ENCODE measurements at regions not wholly inside any gene's neighbourhood (a gene's known extent, or its start where the extent isn't known, plus 50 kb on each side); places are given as distances from the start of the nearest gene placed in this dataset.
"Not testable (repeated sequence)": the region's sequence is repeated elsewhere in the genome, so short reads cannot be mapped to it uniquely, and the experiment has no call there.

DNA sequence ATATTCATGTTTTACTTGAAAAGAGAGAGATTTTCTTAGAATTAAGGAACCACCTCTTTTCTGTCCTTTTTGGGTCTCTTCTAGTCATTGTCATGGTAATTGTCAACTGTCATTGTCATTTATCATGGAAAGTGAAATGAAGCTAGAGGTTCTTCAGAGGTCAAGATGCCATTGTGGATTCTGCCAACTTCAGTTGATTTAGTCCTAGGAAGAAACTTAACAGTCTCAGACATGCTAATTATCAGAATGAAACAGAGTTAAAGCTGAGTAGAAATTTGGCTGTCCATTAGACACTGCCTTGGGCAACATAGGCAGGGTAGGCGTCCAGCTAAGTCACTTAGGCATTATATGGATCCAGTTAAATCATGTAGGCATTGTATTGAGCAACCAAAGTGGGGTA lies 796.1 kb upstream of the ADGRL3 start:
- H3K4me3 ChIP-seq: no peak overlapping the region
- H3K9me3 ChIP-seq: no peaks in the 10 kb centered on the region
- no peaks in the 10 kb centered on the region for H3K36me3 ChIP-seq
- H3K27ac ChIP-seq: no peak overlapping the region
- no peaks in the 10 kb centered on the region for H3K27me3 ChIP-seq
- TF ChIP-seq POLR2A (IDR thresholded peaks at IDR 0.05): no peak
- TF ChIP-seq, protein P1, sequence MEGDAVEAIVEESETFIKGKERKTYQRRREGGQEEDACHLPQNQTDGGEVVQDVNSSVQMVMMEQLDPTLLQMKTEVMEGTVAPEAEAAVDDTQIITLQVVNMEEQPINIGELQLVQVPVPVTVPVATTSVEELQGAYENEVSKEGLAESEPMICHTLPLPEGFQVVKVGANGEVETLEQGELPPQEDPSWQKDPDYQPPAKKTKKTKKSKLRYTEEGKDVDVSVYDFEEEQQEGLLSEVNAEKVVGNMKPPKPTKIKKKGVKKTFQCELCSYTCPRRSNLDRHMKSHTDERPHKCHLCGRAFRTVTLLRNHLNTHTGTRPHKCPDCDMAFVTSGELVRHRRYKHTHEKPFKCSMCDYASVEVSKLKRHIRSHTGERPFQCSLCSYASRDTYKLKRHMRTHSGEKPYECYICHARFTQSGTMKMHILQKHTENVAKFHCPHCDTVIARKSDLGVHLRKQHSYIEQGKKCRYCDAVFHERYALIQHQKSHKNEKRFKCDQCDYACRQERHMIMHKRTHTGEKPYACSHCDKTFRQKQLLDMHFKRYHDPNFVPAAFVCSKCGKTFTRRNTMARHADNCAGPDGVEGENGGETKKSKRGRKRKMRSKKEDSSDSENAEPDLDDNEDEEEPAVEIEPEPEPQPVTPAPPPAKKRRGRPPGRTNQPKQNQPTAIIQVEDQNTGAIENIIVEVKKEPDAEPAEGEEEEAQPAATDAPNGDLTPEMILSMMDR (IDR thresholded peaks at IDR 0.05): no peak
- no peak for TF ChIP-seq POLR2AphosphoS5 (IDR thresholded peaks at IDR 0.05)
- TF ChIP-seq EP300 (IDR thresholded peaks at IDR 0.05): no peak
- no peaks in the 10 kb centered on the region for H3K4me1 ChIP-seq
- no peak for DNase-seq (ENCODE audit: low spot score in 2 of 2)
- WGBS: 45% methylated on average over 1 of the region's 1 CpG

DNA sequence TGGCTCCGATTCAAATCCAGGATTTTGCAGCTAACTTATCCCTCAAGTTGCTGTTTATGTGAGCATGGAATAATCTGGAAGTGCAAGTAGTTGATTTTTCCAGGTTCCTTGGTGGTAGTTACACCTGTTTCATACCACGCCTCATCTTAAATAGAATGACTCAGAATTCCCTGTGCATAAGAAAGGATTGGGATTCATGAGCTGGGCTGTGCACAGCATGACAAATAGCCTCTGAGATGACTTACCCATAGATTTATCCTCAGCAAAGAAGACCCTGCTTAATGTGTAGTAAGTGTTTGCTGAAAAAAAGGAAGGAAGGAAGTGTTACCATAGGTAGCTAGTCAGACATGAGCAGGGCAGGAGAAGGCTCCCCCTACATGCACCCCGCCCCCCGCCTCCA lies 777.7 kb upstream of the ADGRL3 start:
- no peak for DNase-seq (ENCODE audit: low spot score in 2 of 2)
- no peak for TF ChIP-seq EP300 (IDR thresholded peaks at IDR 0.05)
- no peak for TF ChIP-seq POLR2A (IDR thresholded peaks at IDR 0.05)
- no peak for TF ChIP-seq POLR2AphosphoS5 (IDR thresholded peaks at IDR 0.05)
- TF ChIP-seq, protein P1 (IDR thresholded peaks at IDR 0.05): no peak
- H3K27me3 ChIP-seq: no peaks in the 10 kb centered on the region
- H3K36me3 ChIP-seq: no peaks in the 10 kb centered on the region
- H3K27ac ChIP-seq: no peak overlapping the region
- H3K4me3 ChIP-seq: no peak overlapping the region
- no peaks in the 10 kb centered on the region for H3K9me3 ChIP-seq
- no peaks in the 10 kb centered on the region for H3K4me1 ChIP-seq
- WGBS: 93% methylated on average over 4 of the region's 4 CpGs

DNA sequence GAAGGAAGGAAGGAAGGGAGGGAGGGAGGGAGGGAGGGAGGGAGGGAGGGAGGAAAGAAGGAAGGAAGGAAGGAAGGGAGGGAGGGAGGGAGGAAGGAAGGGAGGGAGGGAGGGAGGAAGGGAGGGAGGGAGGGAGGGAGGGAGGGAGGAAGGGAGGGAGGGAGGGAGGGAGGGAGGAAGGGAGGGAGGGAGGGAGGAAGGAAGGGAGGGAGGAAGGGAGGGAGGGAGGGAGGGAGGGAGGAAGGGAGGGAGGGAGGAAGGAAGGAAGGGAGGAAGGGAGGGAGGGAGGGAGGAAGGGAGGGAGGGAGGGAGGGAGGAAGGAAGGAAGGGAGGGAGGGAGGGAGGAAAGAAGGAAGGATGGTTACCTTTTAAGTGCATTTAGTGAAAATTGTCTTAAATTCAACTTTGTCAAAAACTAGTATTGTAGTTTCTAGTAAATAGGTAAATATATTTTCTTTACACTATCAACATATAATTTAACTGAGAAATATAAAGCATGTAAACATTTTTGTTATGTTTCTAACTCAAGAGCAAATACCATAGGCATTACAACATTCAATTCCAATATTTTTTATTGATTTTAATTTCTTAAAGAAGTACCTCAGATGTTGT lies 776.4 kb upstream of the ADGRL3 start:
- H3K4me1 ChIP-seq; H3K27me3 ChIP-seq; H3K36me3 ChIP-seq; H3K27ac ChIP-seq; H3K9me3 ChIP-seq; DNase-seq (ENCODE audit: low spot score in 2 of 2); H3K4me3 ChIP-seq: not testable (repeated sequence)

DNA sequence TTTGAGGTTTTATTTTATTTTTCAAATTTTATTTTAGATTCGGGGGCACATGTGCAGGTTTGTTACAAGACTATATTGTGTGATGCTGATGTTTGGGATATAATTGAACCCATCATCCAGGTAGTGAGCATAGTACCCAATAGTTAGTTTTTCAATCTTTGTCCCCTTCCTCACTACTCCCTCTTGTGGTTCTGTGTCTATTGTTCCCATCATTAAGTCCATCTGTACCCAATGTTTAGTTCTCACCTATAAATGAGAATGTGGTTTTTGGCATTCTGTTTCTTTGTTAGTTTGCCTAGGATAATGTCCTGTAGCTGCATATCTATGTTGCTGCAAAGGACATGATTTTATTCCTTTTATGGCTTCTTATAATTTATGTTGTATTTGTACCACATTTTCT lies 767.2 kb upstream of the ADGRL3 start:
- Histone ChIP-seq H3K9me3 (no peaks in the 10 kb centered on the region), H3K4me1 (no peaks in the 10 kb centered on the region), H3K27ac (no peak overlapping the region), H3K4me3 (no peak overlapping the region), H3K36me3 (no peaks in the 10 kb centered on the region), H3K27me3 (no peaks in the 10 kb centered on the region)
- TF ChIP-seq, protein P1 (IDR thresholded peaks at IDR 0.05): no peak
- no peak for TF ChIP-seq EP300 (IDR thresholded peaks at IDR 0.05)
- no peak for TF ChIP-seq POLR2AphosphoS5 (IDR thresholded peaks at IDR 0.05)
- TF ChIP-seq POLR2A (IDR thresholded peaks at IDR 0.05): no peak
- no peak for DNase-seq (ENCODE audit: low spot score in 2 of 2)
- WGBS: 100% methylated on average over 1 of the region's 1 CpG

DNA sequence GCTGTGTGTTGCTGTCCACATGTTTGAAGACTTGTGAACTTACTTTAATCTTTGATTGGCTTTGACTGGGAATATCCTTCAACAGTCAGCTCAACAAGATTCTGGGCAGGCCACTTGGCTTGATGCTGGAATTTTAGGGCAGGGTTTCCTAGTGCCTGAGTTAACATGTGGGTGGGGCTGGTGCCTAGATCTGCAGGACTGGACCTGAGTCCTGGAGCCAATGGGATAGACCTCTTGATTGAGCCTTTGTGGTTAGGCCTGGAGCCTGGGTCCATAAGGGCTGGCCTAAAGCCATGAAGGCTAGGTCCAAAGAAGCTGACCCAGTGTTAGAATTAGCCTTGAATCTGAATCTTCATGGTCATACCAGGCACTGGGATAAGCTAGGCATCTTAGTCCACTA lies 757.1 kb upstream of the ADGRL3 start:
- Histone ChIP-seq H3K4me3 (no peak overlapping the region), H3K36me3 (no peaks in the 10 kb centered on the region), H3K4me1 (no peaks in the 10 kb centered on the region), H3K27me3 (no peaks in the 10 kb centered on the region), H3K27ac (no peak overlapping the region), H3K9me3 (no peaks in the 10 kb centered on the region)
- TF ChIP-seq EP300 (IDR thresholded peaks at IDR 0.05) (no peak), POLR2A (IDR thresholded peaks at IDR 0.05) (no peak), POLR2AphosphoS5 (IDR thresholded peaks at IDR 0.05) (no peak)
- TF ChIP-seq, protein P1 (IDR thresholded peaks at IDR 0.05): no peak
- no peak for DNase-seq (ENCODE audit: low spot score in 2 of 2)

DNA sequence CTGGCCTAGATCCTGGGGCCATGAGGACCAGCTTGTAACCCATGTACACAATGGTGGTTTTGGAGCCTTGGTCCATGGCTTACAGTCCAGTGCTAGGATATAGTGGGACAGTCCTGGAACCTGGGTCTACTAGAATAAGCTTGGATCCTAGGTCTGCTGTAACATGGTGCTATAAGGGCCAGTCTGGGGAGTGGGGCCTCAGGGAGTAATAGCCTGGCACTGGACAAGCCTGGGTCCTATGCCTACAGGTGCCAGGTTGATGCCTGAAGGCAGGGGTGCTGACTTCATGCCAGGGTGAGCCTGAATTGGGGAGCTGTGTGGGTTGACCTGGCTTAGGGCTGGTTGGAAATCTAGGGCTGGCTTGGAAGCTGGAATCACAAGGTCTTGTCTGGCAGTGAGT lies 756.3 kb upstream of the ADGRL3 start:
- H3K36me3 ChIP-seq: no peaks in the 10 kb centered on the region
- DNase-seq (ENCODE audit: low spot score in 2 of 2): no peak
- no peak overlapping the region for H3K4me3 ChIP-seq
- H3K4me1 ChIP-seq: no peaks in the 10 kb centered on the region
- TF ChIP-seq, protein P1 (IDR thresholded peaks at IDR 0.05): no peak
- no peak for TF ChIP-seq EP300 (IDR thresholded peaks at IDR 0.05)
- H3K9me3 ChIP-seq: no peaks in the 10 kb centered on the region
- no peak overlapping the region for H3K27ac ChIP-seq
- no peaks in the 10 kb centered on the region for H3K27me3 ChIP-seq
